Brain microvascular endothelial cell (primary cell): ENCODE measurements at regions not wholly inside any gene's neighbourhood (a gene's known extent, or its start where the extent isn't known, plus 50 kb on each side); places are given as distances from the start of the nearest gene placed in this dataset.

Source experiments
- DNase-seq: peaks from one replicate; pipeline ENCODE4 v3.0.0-alpha.2; 2020
- H3K27ac ChIP-seq: fragments of 250-450 bp; sonication (Bioruptor Pico); 2 replicates; pipeline ENCODE4 v1.5.1; 2020; ENCODE audit warnings: mild to moderate bottlenecking, moderate library complexity
- H3K27me3 ChIP-seq: fragments of 250-450 bp; sonication (Bioruptor Pico); replicated peaks from 2 replicates; pipeline ENCODE4 v1.5.1; 2020; ENCODE audit warnings: mild to moderate bottlenecking
- H3K36me3 ChIP-seq: fragments of 250-450 bp; sonication (Bioruptor Pico); replicated peaks from 2 replicates; pipeline ENCODE4 v1.5.1; 2020; ENCODE audit warnings: mild to moderate bottlenecking
- H3K4me3 ChIP-seq: 2 replicates; pipeline ENCODE4 v1.5.1; 2011; ENCODE audit warnings: low read depth, mild to moderate bottlenecking, control low read depth, low read length, moderate library complexity
- CTCF ChIP-seq: IDR thresholded peaks from 2 replicates; pipeline ENCODE4 v1.5.1; 2011; ENCODE audit warnings: low read depth, mild to moderate bottlenecking, moderate library complexity, low read length, control low read depth, inconsistent platforms; ENCODE audit errors: missing control alignments
- in situ Hi-C: cut with HindIII; loops from 2 replicates; pipeline ENCODE4 v1.10.0; 2017; ENCODE audit warnings: low sequenced_read_pairs, low pct_ligation_motif_present

- in situ Hi-C loops = no loop called here
- no peak for TF ChIP-seq CTCF
- Histone ChIP-seq H3K27ac (no peak overlapping the region), H3K4me3 (no peak overlapping the region), H3K27me3 (no peaks in the 10 kb centered on the region), H3K36me3 (no peaks in the 10 kb centered on the region)
- DNase-seq = no peak
Observed at GRCh38 chr22:47245286-47245685, 482.8 kb downstream of the TBC1D22A start.

- no peak overlapping the region for H3K27ac ChIP-seq
- no peak overlapping the region for H3K4me3 ChIP-seq
- TF ChIP-seq CTCF = no peak
- no peaks in the 10 kb centered on the region for H3K27me3 ChIP-seq
- H3K36me3 ChIP-seq = no peaks in the 10 kb centered on the region
- in situ Hi-C loops = no loop called here
- no peak for DNase-seq
Observed at GRCh38 chr22:47240116-47240515, 477.7 kb downstream of the TBC1D22A start.

GRCh38 chr22:47239474-47239860, 477.0 kb downstream of the TBC1D22A start:
- no peak for TF ChIP-seq CTCF
- no peak overlapping the region for H3K4me3 ChIP-seq
- no peaks in the 10 kb centered on the region for H3K27me3 ChIP-seq
- no peaks in the 10 kb centered on the region for H3K36me3 ChIP-seq
- in situ Hi-C loops = no loop called here
- no peak overlapping the region for H3K27ac ChIP-seq
- no peak for DNase-seq

GRCh38 chr22:47238690-47239473, 476.4 kb downstream of the TBC1D22A start:
- in situ Hi-C loops = no loop called here
- no peaks in the 10 kb centered on the region for H3K27me3 ChIP-seq
- DNase-seq = no peak
- TF ChIP-seq CTCF = no peak
- no peak overlapping the region for H3K4me3 ChIP-seq
- H3K36me3 ChIP-seq = no peaks in the 10 kb centered on the region
- no peak overlapping the region for H3K27ac ChIP-seq

GRCh38 chr22:47237890-47238480, 475.5 kb downstream of the TBC1D22A start:
- no peaks in the 10 kb centered on the region for H3K27me3 ChIP-seq
- H3K4me3 ChIP-seq = no peak overlapping the region
- no peak for DNase-seq
- in situ Hi-C loops = no loop called here
- H3K27ac ChIP-seq = no peak overlapping the region
- H3K36me3 ChIP-seq = no peaks in the 10 kb centered on the region
- TF ChIP-seq CTCF = no peak
